Esophagus squamous epithelium (tissue), 4 donors: ENCODE measurements at regions not wholly inside any gene's neighbourhood (a gene's known extent, or its start where the extent isn't known, plus 50 kb on each side); places are given as distances from the start of the nearest gene placed in this dataset.
"Not testable (repeated sequence)": the region's sequence is repeated elsewhere in the genome, so short reads cannot be mapped to it uniquely, and the experiment has no call there.

Experiments
- CTCF ChIP-seq, 6 experiments: fragments of 450-650 bp in 4 of 6; fragments of 200-600 bp in 2 of 6; sonication (generic) in 2 of 6; IDR thresholded peaks; one replicate each; pipeline ENCODE4 v1.5.1; 2016 to 2019; ENCODE audit warnings: antibody characterized with exemption in 6 of 6, mild to moderate bottlenecking in 4 of 6, moderate library complexity in 4 of 6
- POLR2A ChIP-seq, 4 donors: fragments of 450-650 bp; IDR thresholded peaks; one replicate each; pipeline ENCODE4 v1.6.1; 2017; ENCODE audit warnings: antibody characterized with exemption in 4 of 4, mild to moderate bottlenecking in 4 of 4, moderate library complexity in 3 of 4

DNA sequence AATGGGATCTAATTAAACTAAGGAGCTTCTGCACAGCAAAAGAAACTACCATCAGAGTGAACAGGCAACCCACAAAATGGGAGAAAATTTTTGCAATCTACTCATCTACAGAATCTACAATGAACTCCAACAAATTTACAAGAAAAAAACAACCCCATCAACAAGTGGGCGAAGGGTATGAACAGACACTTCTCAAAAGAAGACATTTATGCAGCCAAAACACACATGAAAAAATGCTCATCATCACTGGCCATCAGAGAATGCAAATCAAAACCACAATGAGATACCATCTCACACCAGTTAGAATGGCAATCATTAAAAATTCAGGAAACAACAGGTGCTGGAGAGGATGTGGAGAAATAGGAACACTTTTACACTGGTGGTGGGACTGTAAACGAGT lies 55.6 kb upstream of the MAN1A1 start:
- TF ChIP-seq CTCF, POLR2A (IDR thresholded peaks at IDR 0.05): not testable (repeated sequence)
